Left lung (tissue), 4 donors: ENCODE measurements at regions not wholly inside any gene's neighbourhood (a gene's known extent, or its start where the extent isn't known, plus 50 kb on each side); places are given as distances from the start of the nearest gene placed in this dataset.

Experiments used
- ATAC-seq: fragments of 200-7000 bp; cut with Tn5 transposase; one replicate; pipeline ENCODE4 v1.9.1; 2020; ENCODE audit warnings: moderate library complexity
- DNase-seq, 4 donors: peaks; one replicate each; pipeline ENCODE4 v3.0.0-alpha.2; 2013 to 2020
- H3K27ac ChIP-seq, 2 donors: fragments of 200-600 bp; sonication (generic) in 1 of 2; one replicate each; pipeline versions ENCODE4 v1.5.0 to v1.8.0; 2020 to 2021
- H3K27me3 ChIP-seq, 2 donors: fragments of 200-600 bp; sonication (generic) in 1 of 2; one replicate each; pipeline versions ENCODE4 v1.5.0 to v1.8.0; 2020 to 2021
- H3K36me3 ChIP-seq, 2 donors: fragments of 200-600 bp; sonication (generic) in 1 of 2; one replicate each; pipeline versions ENCODE4 v1.5.0 to v1.8.0; 2020 to 2021
- H3K4me1 ChIP-seq, 2 donors: fragments of 200-600 bp; one replicate each; pipeline ENCODE4 v1.8.0; 2021
- H3K4me3 ChIP-seq, 2 donors: fragments of 200-600 bp; sonication (generic) in 1 of 2; one replicate each; pipeline versions ENCODE4 v1.5.0 to v1.8.0; 2020 to 2021; ENCODE audit warnings: mild to moderate bottlenecking in 1 of 2
- H3K9me3 ChIP-seq, 2 donors: fragments of 200-600 bp; sonication (generic) in 1 of 2; one replicate each; pipeline versions ENCODE4 v1.5.0 to v1.8.0; 2020 to 2021
- intact Hi-C, 2 donors: fragments of 100-400 bp; cut with DNase I; formaldehyde crosslinking; loops; one replicate each; pipeline versions ENCODE4 v1.11.2 to v1.14.2; 2022
- TF ChIP-seq, protein P1 (sequence below), 2 donors: fragments of 200-600 bp; sonication (generic) in 1 of 2; IDR thresholded peaks; one replicate each; pipeline versions ENCODE4 v1.5.0 to v1.8.0; 2021; ENCODE audit warnings: antibody characterized with exemption in 2 of 2
- donor health status: DM: no; HTN: yes; CAD: no.
- donor health status: DM: no; HTN: no; CAD: no.

DNA sequence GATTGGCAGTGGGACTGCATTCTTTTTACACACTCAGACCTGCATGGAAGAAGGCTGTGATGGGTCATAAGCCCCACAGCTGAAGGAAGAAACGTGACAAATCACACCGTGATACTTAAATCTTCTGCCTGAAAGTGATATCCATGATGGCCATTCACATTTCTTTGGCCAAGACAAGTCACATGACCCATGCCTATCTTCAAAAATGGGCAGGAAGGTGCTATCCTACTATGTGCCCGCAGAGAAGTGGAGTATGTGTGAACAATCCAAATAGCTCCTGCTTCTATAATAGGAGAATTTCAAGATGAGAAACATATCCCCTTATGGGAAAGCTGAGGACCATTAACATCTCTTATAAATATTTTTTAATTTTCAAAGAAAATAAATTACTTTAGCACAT is 56.6 kb upstream of the TEAD1 start:
- no peaks in the 10 kb centered on the region for H3K36me3 ChIP-seq
- intact Hi-C loops, result no loop called here
- H3K9me3 ChIP-seq, result peaks cover 0 to under 1% of the 10 kb centered on the region in 2 donors
- no peak overlapping the region for H3K27ac ChIP-seq
- ATAC-seq, result no peak
- H3K4me1 ChIP-seq, result no peaks in the 10 kb centered on the region
- no peaks in the 10 kb centered on the region for H3K27me3 ChIP-seq
- H3K4me3 ChIP-seq, result no peak overlapping the region
- DNase-seq, result no peak
- TF ChIP-seq, protein P1, sequence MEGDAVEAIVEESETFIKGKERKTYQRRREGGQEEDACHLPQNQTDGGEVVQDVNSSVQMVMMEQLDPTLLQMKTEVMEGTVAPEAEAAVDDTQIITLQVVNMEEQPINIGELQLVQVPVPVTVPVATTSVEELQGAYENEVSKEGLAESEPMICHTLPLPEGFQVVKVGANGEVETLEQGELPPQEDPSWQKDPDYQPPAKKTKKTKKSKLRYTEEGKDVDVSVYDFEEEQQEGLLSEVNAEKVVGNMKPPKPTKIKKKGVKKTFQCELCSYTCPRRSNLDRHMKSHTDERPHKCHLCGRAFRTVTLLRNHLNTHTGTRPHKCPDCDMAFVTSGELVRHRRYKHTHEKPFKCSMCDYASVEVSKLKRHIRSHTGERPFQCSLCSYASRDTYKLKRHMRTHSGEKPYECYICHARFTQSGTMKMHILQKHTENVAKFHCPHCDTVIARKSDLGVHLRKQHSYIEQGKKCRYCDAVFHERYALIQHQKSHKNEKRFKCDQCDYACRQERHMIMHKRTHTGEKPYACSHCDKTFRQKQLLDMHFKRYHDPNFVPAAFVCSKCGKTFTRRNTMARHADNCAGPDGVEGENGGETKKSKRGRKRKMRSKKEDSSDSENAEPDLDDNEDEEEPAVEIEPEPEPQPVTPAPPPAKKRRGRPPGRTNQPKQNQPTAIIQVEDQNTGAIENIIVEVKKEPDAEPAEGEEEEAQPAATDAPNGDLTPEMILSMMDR (IDR thresholded peaks at IDR 0.05), result no peak

DNA sequence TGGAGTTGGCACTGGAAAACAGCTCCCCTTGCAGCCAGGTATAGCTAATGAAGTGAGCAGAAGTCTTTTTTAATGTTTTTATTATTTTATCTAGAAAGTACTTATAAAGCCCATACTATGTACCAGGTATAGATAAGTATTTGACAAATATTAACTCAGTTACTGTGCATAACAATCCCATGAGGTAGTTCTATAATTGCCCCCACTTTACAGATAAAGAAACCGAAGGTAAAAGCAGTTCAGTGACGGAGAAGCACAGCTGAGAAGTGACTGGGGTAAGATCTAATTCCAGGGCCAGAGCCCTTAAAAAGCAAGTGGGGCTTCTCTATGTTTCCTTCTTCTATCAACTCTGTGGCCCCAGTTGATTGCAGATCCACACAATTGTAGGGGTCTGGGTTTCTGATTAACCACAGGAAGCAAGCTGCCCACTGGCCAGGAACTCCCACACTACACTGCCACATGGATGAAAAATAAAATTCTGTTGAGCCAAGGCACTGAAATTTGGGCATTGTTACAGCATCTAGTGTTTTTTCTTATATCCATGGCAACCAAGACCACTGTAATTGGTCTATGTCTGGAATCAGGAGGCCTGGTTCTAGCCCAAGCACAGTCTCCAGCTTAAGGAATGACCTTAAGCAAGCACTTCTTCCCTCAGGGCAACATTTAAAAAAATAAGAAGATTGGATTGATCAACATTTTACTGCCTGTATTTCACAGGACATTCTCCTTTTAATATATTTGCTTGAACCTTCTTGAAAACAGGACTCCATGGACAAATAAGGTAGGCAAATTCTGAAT is 55.3 kb upstream of the TEAD1 start:
- TF ChIP-seq, protein P1 (IDR thresholded peaks at IDR 0.05), result no peak
- intact Hi-C loops, result no loop called here
- no peaks in the 10 kb centered on the region for H3K27me3 ChIP-seq
- ATAC-seq (peak; percentile 72), DNase-seq (no peak)
- H3K4me3 ChIP-seq, result no peak overlapping the region
- H3K9me3 ChIP-seq, result peaks cover 0 to 9% of the 10 kb centered on the region in 2 donors
- H3K4me1 ChIP-seq, result no peaks in the 10 kb centered on the region
- no peaks in the 10 kb centered on the region for H3K36me3 ChIP-seq
- no peak overlapping the region for H3K27ac ChIP-seq

DNA sequence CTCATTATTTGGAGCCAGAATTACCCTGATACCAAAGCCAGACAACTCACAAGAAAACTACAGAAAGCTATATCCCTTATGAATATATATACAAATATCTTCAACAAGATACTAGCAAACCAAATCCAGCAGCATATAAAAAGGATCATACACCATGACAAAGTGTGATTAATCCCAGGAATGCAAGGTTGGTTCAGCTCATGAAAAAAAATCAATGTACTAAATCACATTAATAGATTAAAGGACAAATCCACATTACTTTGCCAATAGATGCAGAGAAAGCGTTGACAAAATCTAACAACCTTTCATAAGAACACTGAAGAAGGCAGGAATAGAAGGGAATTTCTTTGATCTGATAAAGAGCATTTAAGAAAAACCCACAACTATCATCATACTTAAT is 50.4 kb upstream of the TEAD1 start:
- ATAC-seq, result no peak

More for the DNA sequence above, 50.4 kb upstream of the TEAD1 start:
- Histone ChIP-seq H3K9me3 (peaks cover 0 to 21% of the 10 kb centered on the region in 2 donors), H3K4me3 (no peak overlapping the region), H3K4me1 (no peaks in the 10 kb centered on the region), H3K27me3 (no peaks in the 10 kb centered on the region), H3K36me3 (no peaks in the 10 kb centered on the region), H3K27ac (no peak overlapping the region)
- no peak for DNase-seq
- TF ChIP-seq, protein P1 (IDR thresholded peaks at IDR 0.05), result no peak
- intact Hi-C loops, result no loop called here
